SK-N-SH treated with all-trans-retinoic acid at 6 μM for 48 hours (cell line): ENCODE measurements at regions not wholly inside any gene's neighbourhood (a gene's known extent, or its start where the extent isn't known, plus 50 kb on each side); places are given as distances from the start of the nearest gene placed in this dataset.

ENCODE experiments used
- ATAC-seq: fragments of 200-7000 bp; cut with Tn5 transposase; 3 replicates; pipeline ENCODE4 v1.9.1; 2020; ENCODE audit warnings: mild to moderate bottlenecking, moderate library complexity
- ARNTL ChIP-seq: fragments of 450-650 bp; formaldehyde crosslinking; IDR thresholded peaks from 2 replicates; pipeline ENCODE4 v1.5.0; 2020; ENCODE audit warnings: low read depth, mild to moderate bottlenecking, moderate library complexity, borderline replicate concordance
- BACH2 ChIP-seq: fragments of 250-450 bp; sonication (Bioruptor Pico); IDR thresholded peaks from 2 replicates; pipeline ENCODE4 v1.9.0; 2021; ENCODE audit warnings: mild to moderate bottlenecking, borderline replicate concordance
- CSDC2 ChIP-seq: fragments of 250-450 bp; sonication (Bioruptor Pico); IDR thresholded peaks from 2 replicates; pipeline ENCODE4 v1.5.0; 2020; ENCODE audit warnings: mild to moderate bottlenecking, moderate library complexity
- ESRRG ChIP-seq: fragments of 250-450 bp; sonication (Bioruptor Pico); IDR thresholded peaks from 2 replicates; pipeline ENCODE4 v1.6.1; 2021; ENCODE audit warnings: mild to moderate bottlenecking
- GLIS3 ChIP-seq: fragments of 250-450 bp; sonication (Bioruptor Pico); IDR thresholded peaks from 2 replicates; pipeline ENCODE4 v1.5.0; 2020; ENCODE audit warnings: mild to moderate bottlenecking, moderate library complexity
- ISL1 ChIP-seq: fragments of 250-450 bp; sonication (Bioruptor Pico); IDR thresholded peaks from 2 replicates; pipeline ENCODE4 v2.1.2; 2022; ENCODE audit warnings: mild to moderate bottlenecking, moderate library complexity
- OSR1 ChIP-seq: fragments of 250-450 bp; sonication (Bioruptor Pico); IDR thresholded peaks from 2 replicates; pipeline ENCODE4 v1.8.0; 2022; ENCODE audit warnings: moderate library complexity, mild to moderate bottlenecking, inconsistent platforms
- PPARA ChIP-seq: fragments of 250-450 bp; sonication (Bioruptor Pico); IDR thresholded peaks from 2 replicates; pipeline ENCODE4 v1.5.0; 2020; ENCODE audit warnings: mild to moderate bottlenecking, borderline replicate concordance
- RARB ChIP-seq: fragments of 250-450 bp; sonication (Bioruptor Pico); IDR thresholded peaks from 2 replicates; pipeline ENCODE4 v1.8.0; 2021; ENCODE audit warnings: mild to moderate bottlenecking, moderate library complexity
- SNAI2 ChIP-seq: fragments of 250-450 bp; sonication (Bioruptor Pico); IDR thresholded peaks from 2 replicates; pipeline ENCODE4 v1.5.0; 2020; ENCODE audit warnings: mild to moderate bottlenecking, moderate library complexity
- TCF4 ChIP-seq: fragments of 250-450 bp; sonication (Bioruptor Pico); IDR thresholded peaks from 2 replicates; pipeline ENCODE4 v1.8.0; 2021; ENCODE audit warnings: mild to moderate bottlenecking, moderate library complexity, borderline replicate concordance
- TOX ChIP-seq: fragments of 250-450 bp; sonication (Bioruptor Pico); IDR thresholded peaks from 2 replicates; pipeline ENCODE4 v1.8.0; 2021; ENCODE audit warnings: mild to moderate bottlenecking, moderate library complexity, borderline replicate concordance
- ZC3H10 ChIP-seq: fragments of 250-450 bp; sonication (Bioruptor Pico); IDR thresholded peaks from 2 replicates; pipeline ENCODE4 v1.5.1; 2021; ENCODE audit warnings: mild to moderate bottlenecking, moderate library complexity
- ZFP3 ChIP-seq: fragments of 250-450 bp; sonication (Bioruptor Pico); IDR thresholded peaks from 2 replicates; pipeline ENCODE4 v1.5.0; 2020; ENCODE audit warnings: mild to moderate bottlenecking, moderate library complexity
- ZFP30 ChIP-seq: fragments of 450-650 bp; formaldehyde crosslinking; IDR thresholded peaks from 2 replicates; pipeline ENCODE4 v1.5.0; 2022; ENCODE audit warnings: mild to moderate bottlenecking, moderate library complexity
- ZNF565 ChIP-seq: fragments of 450-650 bp; formaldehyde crosslinking; conservative IDR thresholded peaks from 2 replicates; pipeline ENCODE4 v1.5.0; 2020; ENCODE audit warnings: low read depth, mild to moderate bottlenecking, moderate library complexity
- ZNF70 ChIP-seq: fragments of 450-650 bp; formaldehyde crosslinking; IDR thresholded peaks from 2 replicates; pipeline ENCODE4 v1.5.0; 2020; ENCODE audit warnings: mild to moderate bottlenecking, moderate library complexity
- ZNF8 ChIP-seq: fragments of 450-650 bp; formaldehyde crosslinking; IDR thresholded peaks from 2 replicates; pipeline ENCODE4 v1.5.0; 2020; ENCODE audit warnings: mild to moderate bottlenecking, moderate library complexity
- TF ChIP-seq, protein P1 (sequence below): fragments of 250-450 bp; sonication (Bioruptor Pico); IDR thresholded peaks from 2 replicates; pipeline ENCODE4 v1.8.0; 2020; ENCODE audit warnings: mild to moderate bottlenecking, moderate library complexity, borderline replicate concordance
- TF ChIP-seq, protein P2 (sequence below): fragments of 250-450 bp; sonication (Bioruptor Pico); IDR thresholded peaks from 2 replicates; pipeline ENCODE4 v1.5.0; 2020; ENCODE audit warnings: mild to moderate bottlenecking, moderate library complexity
- TF ChIP-seq, protein P3 (sequence below): fragments of 250-450 bp; sonication (Bioruptor Pico); IDR thresholded peaks from 2 replicates; pipeline ENCODE4 v1.5.1; 2021; ENCODE audit warnings: mild to moderate bottlenecking, moderate library complexity
- TF ChIP-seq, protein P4 (sequence below): fragments of 250-450 bp; sonication (Bioruptor Pico); IDR thresholded peaks from 2 replicates; pipeline ENCODE4 v1.8.0; 2021; ENCODE audit warnings: low read depth, mild to moderate bottlenecking, moderate library complexity, borderline replicate concordance

DNA sequence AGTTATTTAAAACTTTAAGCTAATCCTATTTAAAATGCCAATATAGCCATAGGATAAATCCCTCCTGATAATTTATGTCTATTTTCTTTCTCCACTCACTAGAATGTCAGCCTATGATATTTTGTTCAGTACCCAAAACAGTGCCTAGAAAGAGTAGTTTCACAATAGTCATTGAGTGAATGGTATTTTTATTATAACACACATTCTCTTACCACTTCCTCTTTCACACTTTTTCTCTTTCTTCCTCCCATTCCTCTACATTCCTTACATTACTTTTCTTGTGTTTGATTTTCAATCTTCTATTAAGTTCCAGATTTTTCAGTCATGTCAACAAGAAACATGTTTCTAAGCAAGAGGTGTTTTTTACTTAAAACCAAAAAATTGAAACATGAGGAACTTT, 327.6 kb upstream of the UBE2E3 start:
- ATAC-seq: no peak
- no peak for TF ChIP-seq GLIS3
- no peak for TF ChIP-seq ZNF8
- TF ChIP-seq PPARA (CRISPR knock-in tag): no peak
- no peak for TF ChIP-seq ARNTL
- TF ChIP-seq ZFP3 (CRISPR knock-in tag): no peak
- TF ChIP-seq, protein P1, sequence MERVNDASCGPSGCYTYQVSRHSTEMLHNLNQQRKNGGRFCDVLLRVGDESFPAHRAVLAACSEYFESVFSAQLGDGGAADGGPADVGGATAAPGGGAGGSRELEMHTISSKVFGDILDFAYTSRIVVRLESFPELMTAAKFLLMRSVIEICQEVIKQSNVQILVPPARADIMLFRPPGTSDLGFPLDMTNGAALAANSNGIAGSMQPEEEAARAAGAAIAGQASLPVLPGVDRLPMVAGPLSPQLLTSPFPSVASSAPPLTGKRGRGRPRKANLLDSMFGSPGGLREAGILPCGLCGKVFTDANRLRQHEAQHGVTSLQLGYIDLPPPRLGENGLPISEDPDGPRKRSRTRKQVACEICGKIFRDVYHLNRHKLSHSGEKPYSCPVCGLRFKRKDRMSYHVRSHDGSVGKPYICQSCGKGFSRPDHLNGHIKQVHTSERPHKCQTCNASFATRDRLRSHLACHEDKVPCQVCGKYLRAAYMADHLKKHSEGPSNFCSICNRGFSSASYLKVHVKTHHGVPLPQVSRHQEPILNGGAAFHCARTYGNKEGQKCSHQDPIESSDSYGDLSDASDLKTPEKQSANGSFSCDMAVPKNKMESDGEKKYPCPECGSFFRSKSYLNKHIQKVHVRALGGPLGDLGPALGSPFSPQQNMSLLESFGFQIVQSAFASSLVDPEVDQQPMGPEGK (CRISPR knock-in tag): no peak
- TF ChIP-seq, protein P2, sequence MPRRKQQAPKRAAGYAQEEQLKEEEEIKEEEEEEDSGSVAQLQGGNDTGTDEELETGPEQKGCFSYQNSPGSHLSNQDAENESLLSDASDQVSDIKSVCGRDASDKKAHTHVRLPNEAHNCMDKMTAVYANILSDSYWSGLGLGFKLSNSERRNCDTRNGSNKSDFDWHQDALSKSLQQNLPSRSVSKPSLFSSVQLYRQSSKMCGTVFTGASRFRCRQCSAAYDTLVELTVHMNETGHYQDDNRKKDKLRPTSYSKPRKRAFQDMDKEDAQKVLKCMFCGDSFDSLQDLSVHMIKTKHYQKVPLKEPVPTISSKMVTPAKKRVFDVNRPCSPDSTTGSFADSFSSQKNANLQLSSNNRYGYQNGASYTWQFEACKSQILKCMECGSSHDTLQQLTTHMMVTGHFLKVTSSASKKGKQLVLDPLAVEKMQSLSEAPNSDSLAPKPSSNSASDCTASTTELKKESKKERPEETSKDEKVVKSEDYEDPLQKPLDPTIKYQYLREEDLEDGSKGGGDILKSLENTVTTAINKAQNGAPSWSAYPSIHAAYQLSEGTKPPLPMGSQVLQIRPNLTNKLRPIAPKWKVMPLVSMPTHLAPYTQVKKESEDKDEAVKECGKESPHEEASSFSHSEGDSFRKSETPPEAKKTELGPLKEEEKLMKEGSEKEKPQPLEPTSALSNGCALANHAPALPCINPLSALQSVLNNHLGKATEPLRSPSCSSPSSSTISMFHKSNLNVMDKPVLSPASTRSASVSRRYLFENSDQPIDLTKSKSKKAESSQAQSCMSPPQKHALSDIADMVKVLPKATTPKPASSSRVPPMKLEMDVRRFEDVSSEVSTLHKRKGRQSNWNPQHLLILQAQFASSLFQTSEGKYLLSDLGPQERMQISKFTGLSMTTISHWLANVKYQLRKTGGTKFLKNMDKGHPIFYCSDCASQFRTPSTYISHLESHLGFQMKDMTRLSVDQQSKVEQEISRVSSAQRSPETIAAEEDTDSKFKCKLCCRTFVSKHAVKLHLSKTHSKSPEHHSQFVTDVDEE (CRISPR knock-in tag): no peak
- TF ChIP-seq OSR1 (CRISPR knock-in tag): no peak
- no peak for TF ChIP-seq ZC3H10
- TF ChIP-seq TCF4 (CRISPR knock-in tag): no peak
- no peak for TF ChIP-seq RARB (CRISPR knock-in tag)
- TF ChIP-seq, protein P3, sequence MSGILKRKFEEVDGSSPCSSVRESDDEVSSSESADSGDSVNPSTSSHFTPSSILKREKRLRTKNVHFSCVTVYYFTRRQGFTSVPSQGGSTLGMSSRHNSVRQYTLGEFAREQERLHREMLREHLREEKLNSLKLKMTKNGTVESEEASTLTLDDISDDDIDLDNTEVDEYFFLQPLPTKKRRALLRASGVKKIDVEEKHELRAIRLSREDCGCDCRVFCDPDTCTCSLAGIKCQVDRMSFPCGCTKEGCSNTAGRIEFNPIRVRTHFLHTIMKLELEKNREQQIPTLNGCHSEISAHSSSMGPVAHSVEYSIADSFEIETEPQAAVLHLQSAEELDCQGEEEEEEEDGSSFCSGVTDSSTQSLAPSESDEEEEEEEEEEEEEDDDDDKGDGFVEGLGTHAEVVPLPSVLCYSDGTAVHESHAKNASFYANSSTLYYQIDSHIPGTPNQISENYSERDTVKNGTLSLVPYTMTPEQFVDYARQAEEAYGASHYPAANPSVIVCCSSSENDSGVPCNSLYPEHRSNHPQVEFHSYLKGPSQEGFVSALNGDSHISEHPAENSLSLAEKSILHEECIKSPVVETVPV (CRISPR knock-in tag): no peak
- no peak for TF ChIP-seq ESRRG (CRISPR knock-in tag)
- TF ChIP-seq, all 23 proteins: peak for 0

DNA sequence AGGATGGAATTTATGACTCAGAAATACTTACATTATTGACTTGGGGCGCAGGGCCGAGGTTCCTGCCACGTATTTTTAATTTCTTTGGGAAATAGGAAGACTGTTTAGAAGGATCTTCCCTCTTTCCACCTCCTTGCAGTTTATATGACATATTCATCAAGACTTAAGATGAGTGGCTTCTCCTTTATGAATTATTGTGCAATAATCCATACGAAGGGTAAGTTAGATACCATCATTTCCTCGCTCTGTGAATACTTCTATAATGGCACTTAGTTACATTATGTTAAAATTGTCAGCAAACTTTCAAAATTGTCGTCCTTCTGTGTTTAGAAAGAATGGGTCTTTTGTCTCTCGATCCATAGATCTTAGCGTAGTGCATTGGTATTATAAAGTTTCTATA, 328.8 kb upstream of the UBE2E3 start:
- no peak for ATAC-seq
- TF ChIP-seq ZNF70 (no peak), ARNTL (no peak), ISL1 (CRISPR knock-in tag) (no peak), GLIS3 (no peak), TOX (CRISPR knock-in tag) (no peak), ZNF565 (no peak), OSR1 (CRISPR knock-in tag) (no peak), RARB (CRISPR knock-in tag) (no peak), ZFP3 (CRISPR knock-in tag) (no peak), PPARA (CRISPR knock-in tag) (no peak)
- TF ChIP-seq, protein P2 (CRISPR knock-in tag): no peak
- TF ChIP-seq, protein P4, sequence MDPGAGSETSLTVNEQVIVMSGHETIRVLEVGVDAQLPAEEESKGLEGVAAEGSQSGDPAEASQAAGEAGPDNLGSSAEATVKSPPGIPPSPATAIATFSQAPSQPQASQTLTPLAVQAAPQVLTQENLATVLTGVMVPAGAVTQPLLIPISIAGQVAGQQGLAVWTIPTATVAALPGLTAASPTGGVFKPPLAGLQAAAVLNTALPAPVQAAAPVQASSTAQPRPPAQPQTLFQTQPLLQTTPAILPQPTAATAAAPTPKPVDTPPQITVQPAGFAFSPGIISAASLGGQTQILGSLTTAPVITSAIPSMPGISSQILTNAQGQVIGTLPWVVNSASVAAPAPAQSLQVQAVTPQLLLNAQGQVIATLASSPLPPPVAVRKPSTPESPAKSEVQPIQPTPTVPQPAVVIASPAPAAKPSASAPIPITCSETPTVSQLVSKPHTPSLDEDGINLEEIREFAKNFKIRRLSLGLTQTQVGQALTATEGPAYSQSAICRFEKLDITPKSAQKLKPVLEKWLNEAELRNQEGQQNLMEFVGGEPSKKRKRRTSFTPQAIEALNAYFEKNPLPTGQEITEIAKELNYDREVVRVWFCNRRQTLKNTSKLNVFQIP (CRISPR knock-in tag): no peak

DNA sequence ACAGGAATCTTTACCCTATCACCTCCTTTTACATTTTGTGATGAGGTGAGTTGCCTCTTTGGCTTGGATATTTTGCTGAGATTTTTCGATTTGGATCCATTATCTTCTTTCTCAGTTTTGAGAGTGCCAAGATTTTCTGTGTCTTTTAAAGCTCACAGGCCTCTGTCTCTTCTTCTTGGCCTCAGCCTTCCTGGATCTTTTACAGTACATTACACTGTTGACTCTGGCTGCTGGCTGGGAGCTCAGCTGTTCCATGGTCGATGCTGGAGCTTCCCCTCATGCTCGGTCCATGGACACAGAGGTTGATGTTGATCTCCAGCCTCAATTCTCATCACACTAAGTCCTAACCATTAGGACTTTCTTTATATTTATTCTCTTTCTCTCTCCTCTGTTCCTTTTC, 332.8 kb upstream of the UBE2E3 start:
- ATAC-seq: no peak
- TF ChIP-seq ZC3H10: no peak
- TF ChIP-seq GLIS3: no peak
- TF ChIP-seq ISL1 (CRISPR knock-in tag): no peak
- TF ChIP-seq PPARA (CRISPR knock-in tag): no peak
- TF ChIP-seq ZFP3 (CRISPR knock-in tag): no peak
- TF ChIP-seq ZFP30: no peak
- no peak for TF ChIP-seq SNAI2 (CRISPR knock-in tag)
- TF ChIP-seq, protein P4 (CRISPR knock-in tag): no peak
- no peak for TF ChIP-seq OSR1 (CRISPR knock-in tag)
- TF ChIP-seq, protein P1 (CRISPR knock-in tag): no peak
- no peak for TF ChIP-seq CSDC2 (CRISPR knock-in tag)
- no peak for TF ChIP-seq BACH2 (CRISPR knock-in tag)
- TF ChIP-seq RARB (CRISPR knock-in tag): no peak
- TF ChIP-seq ZNF70: no peak
